Frontal cortex (tissue), 3 donors: ENCODE measurements at regions not wholly inside any gene's neighbourhood (a gene's known extent, or its start where the extent isn't known, plus 50 kb on each side); places are given as distances from the start of the nearest gene placed in this dataset.
"Not testable (repeated sequence)": the region's sequence is repeated elsewhere in the genome, so short reads cannot be mapped to it uniquely, and the experiment has no call there.

Experiments used
- DNase-seq, 2 donors: peaks; one replicate each; pipeline ENCODE4 v3.0.0; 2012; ENCODE audit warnings: low spot score in 2 of 2
- FAIRE-seq: peaks from 2 replicates; lab custom pipeline; 2012; peaks lifted over from hg19 to GRCh38; lab: Jason Lieb, UNC
- donor health status: control.
- donor health status: control.
- donor health status: control.

DNA sequence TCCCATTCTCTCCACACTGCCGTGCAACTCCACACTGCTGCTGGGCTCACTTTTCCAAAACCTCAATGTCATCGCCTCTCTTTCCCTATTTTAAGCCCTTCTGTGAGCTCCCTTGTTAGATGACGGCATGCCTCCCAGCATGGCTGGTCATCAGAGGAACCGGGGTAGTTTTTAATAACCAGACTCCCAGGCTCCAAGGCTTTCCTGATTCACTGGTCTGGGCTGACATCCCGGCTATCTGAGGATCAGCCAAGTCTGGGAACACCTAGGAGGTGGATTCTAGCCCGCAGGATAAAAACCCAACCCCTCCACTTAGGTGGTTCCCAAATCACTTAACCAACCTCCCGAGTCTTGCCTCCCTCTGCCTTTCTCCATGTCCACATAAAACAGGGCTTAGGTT lies 295.4 kb upstream of the FZD8 start:
- no peak for FAIRE-seq

DNA sequence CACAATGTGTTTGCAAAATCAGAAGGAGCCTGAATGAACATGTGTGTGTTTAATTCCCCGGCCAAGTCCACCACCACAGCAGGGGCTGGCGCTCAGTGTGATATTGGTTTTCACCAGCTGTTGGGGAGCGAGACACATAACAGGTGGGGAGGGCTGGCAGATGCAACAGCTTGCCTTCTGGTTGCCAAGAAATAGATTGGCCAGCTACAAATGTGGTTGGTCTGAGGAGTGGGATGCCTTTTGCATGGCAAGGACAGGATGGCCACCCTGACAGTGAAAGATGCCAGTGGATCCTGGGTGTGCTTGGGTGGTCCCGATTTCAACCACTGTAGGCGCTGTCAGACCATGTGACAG lies 292.5 kb upstream of the FZD8 start:
- DNase-seq (no peak), FAIRE-seq (no peak)

More for the DNA sequence above, 295.4 kb upstream of the FZD8 start:
- DNase-seq = no peak

DNA sequence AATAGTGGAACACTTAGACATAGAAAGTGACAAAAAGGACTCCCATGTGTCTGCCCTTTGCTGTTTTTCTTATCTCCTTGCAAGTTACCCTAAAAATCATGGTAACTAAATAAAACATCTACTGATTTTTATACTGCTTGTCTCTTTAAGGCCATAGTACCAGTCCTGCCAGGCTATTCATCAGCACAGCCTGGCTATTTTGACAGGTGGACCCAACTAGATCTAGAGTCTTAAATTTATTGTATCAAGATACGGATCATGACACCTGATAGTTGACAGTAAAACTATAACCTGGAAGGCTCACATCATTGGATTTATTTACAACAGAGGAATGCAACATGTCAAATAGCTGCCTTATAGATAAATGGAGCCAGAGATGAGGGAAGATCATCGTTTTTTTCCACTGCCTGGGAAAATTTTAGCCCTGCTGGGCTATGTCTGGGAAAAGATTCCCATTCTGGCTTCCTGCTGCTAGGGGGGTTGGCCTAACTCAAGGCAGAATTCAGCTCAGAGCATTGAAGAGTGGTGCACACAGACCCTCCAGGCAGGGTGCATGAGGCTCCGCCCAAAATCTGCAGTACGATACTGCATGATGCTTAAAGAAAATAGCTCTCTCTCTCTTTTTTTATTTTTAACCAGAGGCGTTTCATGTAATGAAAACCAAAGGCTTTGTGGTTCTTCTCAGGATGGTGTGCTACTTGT lies 292.0 kb upstream of the FZD8 start:
- no peak for DNase-seq
- no peak for FAIRE-seq

DNA sequence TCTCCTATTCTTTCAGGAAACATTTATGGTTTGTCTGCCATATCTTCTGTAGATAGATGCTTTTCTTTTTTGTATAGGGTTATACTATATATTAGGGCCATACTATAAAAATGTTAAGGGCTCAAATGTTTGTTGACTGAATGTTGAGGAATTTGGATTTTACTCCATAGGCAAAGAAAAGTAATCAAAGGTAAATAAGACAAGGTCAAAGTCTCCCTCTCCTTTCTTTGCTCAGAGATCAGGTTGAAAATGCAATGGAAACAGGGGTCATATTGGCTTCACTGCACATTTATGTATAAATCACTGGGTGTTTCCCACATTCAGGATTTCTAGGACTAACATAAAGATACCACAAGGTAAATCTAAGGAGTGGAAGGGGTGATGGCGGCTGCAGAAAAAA lies 291.4 kb upstream of the FZD8 start:
- no peak for DNase-seq
- no peak for FAIRE-seq

DNA sequence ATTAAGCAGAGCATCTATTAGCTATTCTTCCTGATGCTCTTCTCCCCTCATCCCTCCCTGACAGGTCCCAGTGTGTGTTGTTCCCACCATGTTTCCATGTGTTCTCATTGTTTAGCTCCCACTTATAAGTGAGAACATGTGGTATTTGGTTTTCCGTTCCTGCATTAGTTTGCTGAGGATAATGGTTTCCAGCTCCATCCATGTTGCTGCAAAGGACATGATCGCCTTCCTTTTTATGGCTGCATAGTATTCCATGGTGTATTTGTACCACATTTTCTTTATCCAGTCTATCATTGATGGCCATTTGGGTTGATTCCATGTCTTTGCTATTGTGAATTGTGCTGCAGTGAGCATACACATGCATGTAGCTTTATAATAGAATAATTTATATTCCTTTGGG lies 287.9 kb upstream of the FZD8 start:
- DNase-seq, FAIRE-seq: not testable (repeated sequence)

DNA sequence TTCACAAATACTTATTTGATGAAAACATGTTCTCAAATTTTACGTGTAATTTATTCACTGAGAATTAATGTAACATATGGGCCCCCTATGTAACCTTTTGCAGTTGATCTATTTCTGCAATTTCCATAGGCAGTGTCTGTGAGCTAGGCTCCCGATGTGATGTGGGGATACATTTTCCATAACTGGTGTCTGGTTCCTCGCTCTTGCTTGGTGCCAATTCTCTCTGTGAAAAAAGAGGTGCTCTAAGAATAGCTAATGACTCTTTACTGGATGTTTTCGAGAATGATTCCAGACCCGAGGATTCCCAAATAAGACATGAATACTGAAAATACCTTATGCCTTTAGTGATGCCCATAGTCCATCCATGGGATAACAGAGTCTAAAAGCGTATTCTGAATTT lies 286.7 kb upstream of the FZD8 start:
- DNase-seq (no peak), FAIRE-seq (no peak)

DNA sequence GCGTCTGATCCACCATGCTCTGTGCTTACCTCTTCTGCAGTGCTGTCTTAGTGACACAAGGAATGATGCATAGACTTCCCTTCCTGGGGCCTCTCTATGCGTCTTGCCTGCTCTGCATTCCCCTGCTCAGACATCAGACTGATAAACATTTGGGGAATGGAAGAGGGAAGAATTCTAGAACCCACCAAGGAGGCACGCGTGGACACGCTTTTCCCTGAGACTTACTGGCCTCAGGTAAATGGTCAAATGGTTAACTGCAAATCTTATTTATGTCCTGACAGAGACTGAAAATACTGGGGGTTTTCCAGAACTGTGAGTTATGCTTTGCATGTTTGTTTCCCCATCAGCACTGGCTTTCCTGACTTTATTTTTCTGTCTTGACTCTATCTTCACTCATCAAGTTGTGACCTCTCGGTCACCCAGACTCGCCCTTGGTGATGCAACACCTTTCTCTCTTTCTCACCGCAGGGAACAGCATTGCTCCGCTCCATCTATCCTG lies 285.9 kb upstream of the FZD8 start:
- FAIRE-seq (no peak), DNase-seq (no peak)

DNA sequence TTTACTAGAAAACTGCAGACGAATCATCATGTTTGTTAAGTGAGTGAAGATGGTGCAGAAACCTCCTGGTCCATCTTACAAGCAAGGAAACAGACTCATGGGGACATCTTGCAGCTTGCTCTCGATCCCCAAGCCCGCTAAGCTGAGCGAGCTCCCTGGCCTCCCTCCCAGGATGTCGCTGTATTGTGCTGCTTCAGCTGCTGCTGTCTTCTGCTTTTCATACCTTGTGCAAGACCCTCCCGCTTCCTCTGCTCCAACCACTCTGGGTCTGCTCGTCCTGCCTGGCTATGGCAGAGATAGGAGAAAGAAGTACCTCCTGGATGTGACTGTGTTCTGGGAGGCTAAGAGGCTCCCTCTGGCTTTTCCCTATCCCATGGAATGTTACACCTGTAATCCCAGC lies 285.2 kb upstream of the FZD8 start:
- FAIRE-seq (no peak), DNase-seq (no peak)

DNA sequence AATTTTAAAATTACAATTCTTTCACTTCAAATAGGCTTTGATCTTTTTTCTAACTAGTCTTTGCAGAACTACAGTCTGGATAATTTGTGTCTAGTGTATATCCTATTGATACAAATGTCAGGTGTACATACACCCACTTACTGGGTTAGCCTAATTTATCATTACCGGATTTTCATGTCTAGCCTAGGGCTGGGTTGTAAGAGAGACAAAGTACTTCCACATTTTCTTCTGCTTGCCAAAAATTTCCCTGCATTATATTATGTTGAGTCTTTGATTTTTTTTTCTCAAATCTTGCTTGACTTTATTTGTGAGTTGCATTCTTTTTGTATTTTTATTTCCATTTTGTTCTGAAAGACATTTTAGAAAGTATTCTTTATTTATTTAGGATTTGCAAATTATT lies 284.8 kb upstream of the FZD8 start:
- DNase-seq (no peak), FAIRE-seq (no peak)

DNA sequence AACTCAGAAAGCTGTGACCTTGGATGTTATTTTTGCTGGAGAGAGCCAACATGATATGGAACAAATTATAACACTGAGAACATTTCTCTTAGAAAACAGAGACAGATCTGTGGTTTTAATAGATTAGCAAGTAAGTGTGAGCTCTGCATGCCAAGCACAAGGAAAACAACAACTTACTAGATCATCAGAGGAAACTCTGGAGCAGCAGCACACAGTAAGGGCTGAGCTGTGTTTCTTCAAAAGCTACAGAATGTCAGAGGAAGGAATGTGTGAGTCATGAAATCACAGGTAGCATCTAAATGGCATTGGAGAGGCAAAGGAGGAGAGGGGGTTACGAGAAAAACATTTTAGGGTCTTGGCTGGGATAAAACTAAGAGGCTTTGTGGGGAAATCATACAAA lies 283.4 kb upstream of the FZD8 start:
- FAIRE-seq (no peak), DNase-seq (no peak)

DNA sequence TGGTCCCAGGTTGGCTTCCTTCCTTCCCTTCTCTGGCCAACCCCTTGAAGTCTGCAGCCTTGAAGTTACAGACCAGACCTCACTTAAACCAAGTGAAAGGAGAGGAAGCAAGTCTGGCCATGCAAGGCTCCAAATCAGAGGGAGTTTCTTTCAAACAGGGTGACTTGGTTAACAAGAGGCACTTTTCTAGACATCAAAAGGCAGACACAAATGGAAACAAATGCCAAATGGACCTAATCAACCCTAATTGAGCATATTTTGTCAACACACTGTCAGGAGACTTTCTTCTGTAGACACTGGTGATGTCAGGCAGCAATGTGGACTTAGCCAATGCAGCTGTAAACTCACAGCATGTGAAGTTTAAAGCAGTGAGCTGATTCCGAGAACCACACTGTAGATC lies 282.7 kb upstream of the FZD8 start:
- FAIRE-seq = no peak

DNA sequence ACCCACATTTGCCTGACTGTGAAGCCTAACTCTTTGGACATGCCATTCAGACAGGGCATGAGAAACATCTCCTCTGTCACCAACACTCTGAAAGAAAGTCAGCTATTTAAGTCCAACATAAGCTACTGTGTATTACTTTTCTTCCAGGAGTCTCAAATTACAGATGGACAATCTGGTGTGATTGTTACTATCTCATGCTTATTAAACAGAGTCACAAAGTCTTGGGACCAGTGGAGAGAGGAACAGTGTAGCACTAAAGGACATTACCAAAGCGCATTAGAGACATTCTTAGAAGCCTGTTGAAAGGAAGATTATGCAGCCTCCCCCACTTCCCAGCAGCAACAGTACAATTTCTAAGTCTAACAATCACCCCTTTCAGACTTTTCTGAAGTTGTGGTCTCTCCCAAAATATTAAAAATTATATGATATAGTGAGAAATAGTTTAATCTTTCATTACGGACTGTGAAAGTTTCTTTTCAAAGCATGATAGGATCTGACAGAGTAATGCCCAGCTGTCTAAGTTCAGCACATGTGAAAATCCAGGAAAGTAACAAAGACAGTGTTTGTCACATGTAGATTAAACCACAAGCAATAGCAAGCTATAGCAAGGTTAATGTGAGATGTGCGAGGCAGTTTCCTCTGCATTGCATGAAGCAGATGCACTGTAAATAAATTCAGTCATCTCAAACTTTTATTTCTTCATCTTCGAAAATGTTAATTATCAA lies 280.9 kb upstream of the FZD8 start:
- no peak for DNase-seq
- FAIRE-seq = no peak

More for the DNA sequence above, 282.7 kb upstream of the FZD8 start:
- DNase-seq = no peak

DNA sequence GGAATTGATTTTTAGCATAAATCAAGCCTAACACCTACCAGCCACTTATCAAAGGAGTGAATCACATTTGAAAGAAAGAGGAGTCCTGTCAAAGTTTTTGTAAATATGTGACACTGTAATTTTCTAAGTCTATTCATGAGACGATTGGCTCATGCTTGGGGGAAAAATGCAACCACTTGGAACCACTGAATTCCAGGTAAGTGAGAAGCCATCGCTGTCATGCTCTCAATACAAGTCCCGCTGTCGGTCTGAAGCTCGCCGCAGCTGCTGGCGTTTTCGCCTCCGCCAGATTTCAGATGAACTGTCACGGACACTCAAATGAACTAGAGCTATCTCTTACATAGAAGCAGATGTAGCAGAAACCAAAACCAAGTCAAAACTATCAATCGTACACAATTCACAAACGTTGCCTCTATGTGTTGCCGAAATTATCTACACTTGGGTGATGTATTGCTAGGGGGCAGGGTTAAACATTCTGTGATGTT lies 279.8 kb upstream of the FZD8 start:
- no peak for FAIRE-seq
- no peak for DNase-seq

DNA sequence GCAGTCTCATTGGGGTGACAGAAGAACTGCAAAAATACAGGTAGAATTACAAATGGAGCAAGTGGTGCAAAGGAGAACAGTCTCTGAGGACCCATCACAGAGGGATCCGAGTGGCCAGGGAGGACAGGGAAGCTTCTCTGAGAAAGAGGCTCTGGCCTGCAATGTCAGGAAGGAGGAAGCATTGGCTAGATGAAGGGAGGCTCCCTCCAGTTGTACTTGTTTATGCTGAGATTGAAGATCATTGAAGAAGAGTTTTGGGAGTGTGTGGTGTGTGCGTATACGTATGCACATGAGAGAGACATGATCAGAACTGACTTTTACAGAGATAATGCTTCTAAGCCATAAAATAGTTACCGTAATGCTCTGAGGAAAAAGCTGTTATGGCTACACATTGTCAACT lies 274.7 kb upstream of the FZD8 start:
- no peak for FAIRE-seq
- no peak for DNase-seq

DNA sequence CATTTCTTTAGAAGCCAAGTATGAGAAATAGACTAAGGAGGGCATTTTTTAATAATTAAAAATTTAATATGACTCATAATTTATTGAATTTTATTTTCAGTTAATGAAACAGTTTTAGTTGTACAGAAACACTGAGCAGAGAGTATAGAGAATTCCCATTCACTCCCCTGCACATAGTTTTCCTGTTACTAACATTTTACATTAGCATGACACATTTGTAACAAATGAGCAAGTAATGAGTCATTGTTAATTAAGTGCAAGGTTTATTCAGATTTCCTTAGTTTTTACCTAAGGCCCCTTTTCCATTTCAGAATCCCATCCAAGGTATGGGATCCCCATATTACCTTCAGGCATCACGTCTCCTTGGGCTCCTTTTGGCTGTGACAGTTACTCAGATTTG lies 271.5 kb upstream of the FZD8 start:
- DNase-seq (no peak), FAIRE-seq (no peak)

DNA sequence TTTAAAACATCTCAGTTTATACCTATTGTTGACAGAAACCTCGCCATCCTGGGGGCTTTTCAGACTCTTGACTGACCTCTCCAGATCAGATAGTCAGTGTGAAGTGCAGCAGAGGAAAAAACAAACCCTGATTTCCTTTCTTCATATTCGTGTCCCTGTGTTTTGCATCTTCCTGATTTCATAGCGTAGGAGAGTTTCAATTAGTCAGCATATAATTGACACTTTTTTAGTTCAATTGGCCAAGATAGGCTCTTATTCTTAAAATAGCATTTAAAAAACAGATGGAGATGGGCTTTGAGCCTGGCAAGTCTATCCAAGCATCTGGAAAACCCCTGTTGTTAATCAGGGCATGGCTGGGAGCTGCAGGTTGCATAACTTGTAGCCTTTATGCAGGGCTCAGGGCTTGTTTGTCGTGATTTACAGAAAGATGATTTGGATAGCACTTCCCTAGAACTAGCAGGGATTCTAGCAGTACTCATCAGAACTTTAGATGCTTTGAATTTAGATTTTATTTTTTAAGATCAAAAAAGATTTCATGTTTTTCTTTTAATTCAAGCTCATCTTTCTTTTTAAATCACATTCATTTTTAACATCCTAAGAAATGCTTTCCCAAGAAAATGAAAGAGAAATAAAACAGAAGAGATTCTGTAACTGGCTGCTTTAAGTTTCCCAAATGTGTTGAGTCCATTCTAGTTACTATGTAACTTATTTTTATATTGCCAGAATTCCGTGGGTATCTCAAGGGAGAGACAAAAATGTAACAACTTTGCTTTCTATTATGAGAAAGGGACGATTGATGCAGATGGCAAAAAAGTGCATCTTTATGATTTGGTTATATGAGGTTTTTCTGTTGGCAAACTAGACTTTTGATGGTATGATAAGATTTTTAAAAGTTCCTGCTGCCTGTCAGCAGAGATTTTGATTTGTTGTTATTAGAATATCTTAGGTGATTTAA lies 270.8 kb upstream of the FZD8 start:
- DNase-seq = no peak
- no peak for FAIRE-seq

DNA sequence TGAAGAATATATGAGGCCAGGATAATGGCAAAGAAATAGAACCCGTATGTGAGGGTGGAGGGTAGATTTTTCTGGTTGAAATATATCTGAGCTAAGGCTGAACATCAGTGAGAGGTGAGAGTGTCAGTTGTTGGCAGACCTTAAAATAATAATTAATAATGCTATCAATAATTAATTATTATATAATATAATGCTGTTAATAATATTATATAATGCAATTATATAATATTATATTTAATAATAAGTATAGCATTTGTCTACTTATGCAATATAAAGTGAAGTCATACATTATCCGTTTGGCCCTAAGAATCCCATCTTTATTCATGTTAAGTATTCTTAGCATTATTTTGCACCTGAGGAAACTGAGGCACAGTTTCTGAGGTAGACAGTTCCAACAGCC lies 269.9 kb upstream of the FZD8 start:
- DNase-seq (no peak), FAIRE-seq (no peak)

DNA sequence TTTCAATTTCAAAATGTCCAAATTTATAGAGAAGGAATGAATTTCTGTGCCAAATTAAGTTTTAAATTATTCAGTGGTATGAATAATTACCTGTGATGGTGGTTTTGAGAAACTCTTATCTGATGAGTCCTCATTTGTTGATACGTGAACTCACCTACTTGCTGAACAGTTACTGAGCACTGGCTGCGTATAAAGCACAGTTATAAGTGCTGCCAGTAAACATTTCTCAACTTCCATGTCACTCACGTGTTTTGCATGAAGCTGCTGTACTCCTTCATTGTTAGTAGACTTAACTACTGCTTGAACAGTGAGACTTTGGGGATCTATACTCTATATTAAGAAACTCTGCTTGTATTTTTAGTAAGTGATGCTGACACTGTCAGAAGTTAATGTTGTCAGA lies 269.1 kb upstream of the FZD8 start:
- DNase-seq (no peak), FAIRE-seq (no peak)

DNA sequence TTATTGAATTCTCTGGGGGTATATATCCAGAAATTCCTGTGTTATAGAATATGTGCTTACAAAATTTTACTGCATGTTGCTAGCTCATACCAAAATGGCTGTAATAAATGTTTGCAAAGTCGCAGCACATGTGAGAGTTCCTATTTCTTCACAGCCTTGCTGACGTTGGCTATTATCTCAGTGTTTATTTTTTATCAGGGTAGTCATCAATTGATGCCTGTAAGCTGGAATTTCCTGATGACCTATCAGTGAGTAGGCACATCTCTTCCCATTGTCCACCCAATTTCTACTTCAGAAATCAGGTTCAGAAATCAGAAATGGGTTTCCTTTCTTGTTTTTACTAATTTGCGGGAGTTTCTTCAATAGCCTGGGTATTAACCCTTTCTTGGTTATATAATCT lies 268.1 kb upstream of the FZD8 start:
- no peak for DNase-seq
- FAIRE-seq = no peak

DNA sequence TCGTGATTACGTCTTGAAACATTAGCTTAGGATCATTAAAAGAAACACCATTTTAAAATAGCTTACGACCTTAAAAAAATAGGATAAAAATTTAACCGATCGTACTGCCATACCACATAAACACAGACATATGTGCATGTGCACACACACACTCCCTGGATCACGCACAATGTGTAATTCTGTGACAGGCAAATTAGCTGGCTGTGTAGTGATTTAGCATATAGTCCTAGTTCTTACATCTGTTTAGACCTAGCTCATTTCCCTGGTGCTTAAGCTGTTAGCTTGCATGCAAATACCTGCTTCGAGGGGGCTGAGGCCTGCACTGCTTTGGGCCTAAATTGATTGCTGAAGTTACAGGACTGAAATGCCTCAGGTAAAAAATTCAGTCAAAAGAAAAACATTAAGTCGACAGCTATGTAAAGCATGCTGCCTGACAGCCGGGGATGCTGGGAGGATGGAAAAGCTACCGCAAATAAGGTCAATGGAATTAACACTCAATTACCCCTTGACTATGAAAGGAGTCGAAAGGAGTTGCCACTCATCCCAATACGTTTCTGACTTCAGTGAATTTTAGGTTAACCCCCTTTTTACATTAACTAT lies 267.1 kb upstream of the FZD8 start:
- FAIRE-seq (no peak), DNase-seq (no peak)
